GM19023 (cell line): ENCODE measurements at regions not wholly inside any gene's neighbourhood (a gene's known extent, or its start where the extent isn't known, plus 50 kb on each side); places are given as distances from the start of the nearest gene placed in this dataset.
"Not testable (repeated sequence)": the region's sequence is repeated elsewhere in the genome, so short reads cannot be mapped to it uniquely, and the experiment has no call there.

ENCODE experiments used
- ATAC-seq: cut with Tn5 transposase; IDR thresholded peaks from one replicate; pipeline ENCODE4 v1.9.1; 2021; ENCODE audit warnings: mild to moderate bottlenecking, moderate library complexity; ENCODE audit not compliant: unreplicated experiment

- ATAC-seq = no peak
These were observed 962.8 kb downstream of the GALC start for GRCh38 chr14:87030197-87030596.

- ATAC-seq = not testable (repeated sequence)
These were observed 972.9 kb downstream of the GALC start for GRCh38 chr14:87020106-87020505.

GRCh38 chr14:87018294-87018693 lies 974.7 kb downstream of the GALC start:
- ATAC-seq = no peak

- no peak for ATAC-seq
These were observed 975.6 kb downstream of the GALC start for GRCh38 chr14:87017335-87017734.

GRCh38 chr14:87014856-87015255 lies 978.1 kb downstream of the GALC start:
- no peak for ATAC-seq

- ATAC-seq = no peak
These were observed 979.4 kb downstream of the GALC start for GRCh38 chr14:87013583-87013982.

- no peak for ATAC-seq
These were observed 984.0 kb downstream of the GALC start for GRCh38 chr14:87008965-87009364.

- no peak for ATAC-seq
These were observed 987.7 kb downstream of the GALC start for GRCh38 chr14:87005280-87005679.

- no peak for ATAC-seq
These were observed 990.2 kb downstream of the GALC start for GRCh38 chr14:87002776-87003175.

- ATAC-seq = no peak
These were observed 991.6 kb downstream of the GALC start for GRCh38 chr14:87001333-87001732.

- ATAC-seq = no peak
These were observed 992.9 kb downstream of the GALC start for GRCh38 chr14:87000081-87000480.

GRCh38 chr14:86999036-86999435 lies 993.9 kb downstream of the GALC start:
- no peak for ATAC-seq

- ATAC-seq = no peak
These were observed 995.7 kb downstream of the GALC start for GRCh38 chr14:86997271-86997670.

GRCh38 chr14:86990396-86990795 lies 1002.6 kb downstream of the GALC start:
- no peak for ATAC-seq

- ATAC-seq = no peak
These were observed 1003.7 kb downstream of the GALC start for GRCh38 chr14:86989285-86989684.

- no peak for ATAC-seq
These were observed 1005.0 kb downstream of the GALC start for GRCh38 chr14:86987966-86988365.

GRCh38 chr14:86973177-86973576 lies 1019.8 kb downstream of the GALC start:
- ATAC-seq = no peak

GRCh38 chr14:86971292-86971691 lies 1021.7 kb downstream of the GALC start:
- ATAC-seq = no peak

GRCh38 chr14:86961106-86961716 lies 1031.8 kb downstream of the GALC start:
- ATAC-seq = no peak

GRCh38 chr14:86955771-86956354 lies 1037.1 kb downstream of the GALC start:
- ATAC-seq = no peak

GRCh38 chr14:86954623-86955022 lies 1038.4 kb downstream of the GALC start:
- no peak for ATAC-seq

GRCh38 chr14:86946446-86946845 lies 1046.5 kb downstream of the GALC start:
- no peak for ATAC-seq

- no peak for ATAC-seq
These were observed 1048.5 kb downstream of the GALC start for GRCh38 chr14:86944434-86944833.
